ENCODE measurements at regions not wholly inside any gene's neighbourhood (a gene's known extent, or its start where the extent isn't known, plus 50 kb on each side); places are given as distances from the start of the nearest gene placed in this dataset.

- TF ChIP-seq, protein P1, sequence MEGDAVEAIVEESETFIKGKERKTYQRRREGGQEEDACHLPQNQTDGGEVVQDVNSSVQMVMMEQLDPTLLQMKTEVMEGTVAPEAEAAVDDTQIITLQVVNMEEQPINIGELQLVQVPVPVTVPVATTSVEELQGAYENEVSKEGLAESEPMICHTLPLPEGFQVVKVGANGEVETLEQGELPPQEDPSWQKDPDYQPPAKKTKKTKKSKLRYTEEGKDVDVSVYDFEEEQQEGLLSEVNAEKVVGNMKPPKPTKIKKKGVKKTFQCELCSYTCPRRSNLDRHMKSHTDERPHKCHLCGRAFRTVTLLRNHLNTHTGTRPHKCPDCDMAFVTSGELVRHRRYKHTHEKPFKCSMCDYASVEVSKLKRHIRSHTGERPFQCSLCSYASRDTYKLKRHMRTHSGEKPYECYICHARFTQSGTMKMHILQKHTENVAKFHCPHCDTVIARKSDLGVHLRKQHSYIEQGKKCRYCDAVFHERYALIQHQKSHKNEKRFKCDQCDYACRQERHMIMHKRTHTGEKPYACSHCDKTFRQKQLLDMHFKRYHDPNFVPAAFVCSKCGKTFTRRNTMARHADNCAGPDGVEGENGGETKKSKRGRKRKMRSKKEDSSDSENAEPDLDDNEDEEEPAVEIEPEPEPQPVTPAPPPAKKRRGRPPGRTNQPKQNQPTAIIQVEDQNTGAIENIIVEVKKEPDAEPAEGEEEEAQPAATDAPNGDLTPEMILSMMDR (IDR thresholded peaks at IDR 0.05), result no peak
- TF ChIP-seq POLR2A (IDR thresholded peaks at IDR 0.05), result no peak
Observed at GRCh38 chr15:57867970-57868798, 161.7 kb downstream of the POLR2M start.
